ENCODE measurements at regions not wholly inside any gene's neighbourhood (a gene's known extent, or its start where the extent isn't known, plus 50 kb on each side); places are given as distances from the start of the nearest gene placed in this dataset.
"Not testable (repeated sequence)": the region's sequence is repeated elsewhere in the genome, so short reads cannot be mapped to it uniquely, and the experiment has no call there.

DNA sequence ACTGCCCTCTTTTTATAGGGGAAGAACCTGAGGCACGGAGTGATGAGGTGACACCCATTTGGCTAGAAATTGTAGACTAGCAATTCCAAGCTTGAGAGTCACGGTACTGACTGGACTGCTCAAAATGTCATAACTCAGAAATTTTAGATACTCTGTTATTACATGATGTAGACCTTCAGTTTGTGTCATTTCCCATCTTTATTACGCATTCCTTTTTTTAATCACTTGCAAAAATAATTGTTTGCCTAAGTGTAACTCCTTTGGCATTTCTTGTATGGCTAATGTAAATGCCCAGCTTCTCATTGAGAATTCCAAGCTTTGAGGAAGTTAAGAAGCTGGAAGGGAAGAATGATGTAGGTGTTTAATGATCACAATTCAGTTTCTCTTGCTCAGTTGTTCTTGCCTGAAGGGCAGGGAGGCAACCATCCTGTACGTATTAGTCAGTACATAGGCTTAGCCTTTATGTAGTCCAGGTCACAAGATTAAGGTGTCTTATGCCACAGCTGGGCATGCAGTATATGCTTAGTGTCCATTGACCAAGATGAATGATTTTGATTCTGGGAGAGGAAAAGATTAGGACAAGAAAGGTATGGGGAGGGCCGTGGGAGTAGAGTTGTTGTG is 68.2 kb upstream of the EVL start:
- H3K27ac ChIP-seq (ENCODE audit: insufficient read length, low read depth, low read length), result no peak overlapping the region
- H3K23ac ChIP-seq (ENCODE audit: insufficient read length, low read depth, low read length), result no peak overlapping the region
- no peak overlapping the region for H3K4ac ChIP-seq (ENCODE audit: low read depth, low read length)
- H3K79me2 ChIP-seq (ENCODE audit: insufficient read depth, low read length), result no peaks in the 10 kb centered on the region
- no peaks in the 10 kb centered on the region for H3K27me3 Mint-ChIP-seq (ENCODE audit: low read depth)
- no peak overlapping the region for H2BK12ac ChIP-seq (ENCODE audit: insufficient read length, low read depth, low read length)
- H2BK20ac ChIP-seq (ENCODE audit: low read depth, low read length, poor library complexity, severe bottlenecking), result no peak overlapping the region
- H4K8ac ChIP-seq (replicated peaks; ENCODE audit: insufficient read length, low read depth, low read length), result no peak overlapping the region
- H3K27me3 ChIP-seq (ENCODE audit: insufficient read depth, low read length), result no peaks in the 10 kb centered on the region
- TF ChIP-seq, protein P1, sequence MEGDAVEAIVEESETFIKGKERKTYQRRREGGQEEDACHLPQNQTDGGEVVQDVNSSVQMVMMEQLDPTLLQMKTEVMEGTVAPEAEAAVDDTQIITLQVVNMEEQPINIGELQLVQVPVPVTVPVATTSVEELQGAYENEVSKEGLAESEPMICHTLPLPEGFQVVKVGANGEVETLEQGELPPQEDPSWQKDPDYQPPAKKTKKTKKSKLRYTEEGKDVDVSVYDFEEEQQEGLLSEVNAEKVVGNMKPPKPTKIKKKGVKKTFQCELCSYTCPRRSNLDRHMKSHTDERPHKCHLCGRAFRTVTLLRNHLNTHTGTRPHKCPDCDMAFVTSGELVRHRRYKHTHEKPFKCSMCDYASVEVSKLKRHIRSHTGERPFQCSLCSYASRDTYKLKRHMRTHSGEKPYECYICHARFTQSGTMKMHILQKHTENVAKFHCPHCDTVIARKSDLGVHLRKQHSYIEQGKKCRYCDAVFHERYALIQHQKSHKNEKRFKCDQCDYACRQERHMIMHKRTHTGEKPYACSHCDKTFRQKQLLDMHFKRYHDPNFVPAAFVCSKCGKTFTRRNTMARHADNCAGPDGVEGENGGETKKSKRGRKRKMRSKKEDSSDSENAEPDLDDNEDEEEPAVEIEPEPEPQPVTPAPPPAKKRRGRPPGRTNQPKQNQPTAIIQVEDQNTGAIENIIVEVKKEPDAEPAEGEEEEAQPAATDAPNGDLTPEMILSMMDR (conservative IDR thresholded peaks at IDR 0.05), result no peak
- H3K14ac ChIP-seq (ENCODE audit: insufficient read depth, low read length), result no peak overlapping the region
- peaks cover 11 to 26% (median 20%) of the 10 kb centered on the region in 3 experiments for H3K36me3 Mint-ChIP-seq (ENCODE audit: insufficient read depth in 1 of 3, low read depth in 3 of 3)
- no peak overlapping the region for H2BK5ac ChIP-seq (ENCODE audit: insufficient read length, low read length)
- no peak overlapping the region for H3K4me2 ChIP-seq (ENCODE audit: insufficient read depth, insufficient read length, low read length)
- H3K4me1 Mint-ChIP-seq, result peaks cover 13 to 21% of the 10 kb centered on the region in 2 experiments
- H4K91ac ChIP-seq (ENCODE audit: insufficient read length, low read depth, low read length), result no peak overlapping the region
- no peak overlapping the region for H3K56ac ChIP-seq (ENCODE audit: insufficient read length, low read depth, low read length)
- H3K9me3 Mint-ChIP-seq, result peaks cover 12 to 29% of the 10 kb centered on the region in 2 experiments
- H2BK15ac ChIP-seq (ENCODE audit: low read depth, low read length), result no peak overlapping the region
- no peak for DNase-seq
- H3K79me1 ChIP-seq (ENCODE audit: insufficient read depth, low read depth, low read length, poor library complexity, severe bottlenecking), result peaks cover 7% of the 10 kb centered on the region
- no peaks in the 10 kb centered on the region for H3K4me1 ChIP-seq (ENCODE audit: insufficient read depth, low read length)
- no peak overlapping the region for H2BK120ac ChIP-seq (ENCODE audit: low read depth, low read length, poor library complexity, severe bottlenecking)
- H2AFZ ChIP-seq (ENCODE audit: low read length), result no peak overlapping the region
- no peak overlapping the region for H2AK5ac ChIP-seq (ENCODE audit: insufficient read length, low read length)
- no peak overlapping the region for H3K27ac Mint-ChIP-seq
- H3K9me3 ChIP-seq (ENCODE audit: control insufficient read depth, low read depth, low read length), result no peaks in the 10 kb centered on the region
- H3K4me3 Mint-ChIP-seq, result no peak overlapping the region
- 100% methylated on average over 1 of the region's 5 CpGs for WGBS (ENCODE audit: extremely low coverage, insufficient read length, low lambda C conversion rate)
- no peak overlapping the region for H3T11ph ChIP-seq (ENCODE audit: low read length)
- no peak overlapping the region for H4K5ac ChIP-seq (ENCODE audit: insufficient read length, low read depth, low read length)
- H3K18ac ChIP-seq (ENCODE audit: insufficient read length, low read depth, low read length), result no peak overlapping the region
- no peaks in the 10 kb centered on the region for H3K23me2 ChIP-seq (ENCODE audit: insufficient read length, low read depth, low read length, poor library complexity, severe bottlenecking)
- H3K9ac ChIP-seq (ENCODE audit: extremely low read depth, insufficient read length, low read length), result no peak overlapping the region
- H4K20me1 ChIP-seq (ENCODE audit: control insufficient read depth, insufficient read depth, insufficient read length), result no peaks in the 10 kb centered on the region

GRCh38 chr14:100000398-100000797 is 64.8 kb upstream of the EVL start:
- not testable (repeated sequence) for H2BK120ac ChIP-seq (ENCODE audit: low read depth, low read length, poor library complexity, severe bottlenecking); H2BK20ac ChIP-seq (ENCODE audit: low read depth, low read length, poor library complexity, severe bottlenecking); H4K8ac ChIP-seq (replicated peaks; ENCODE audit: insufficient read length, low read depth, low read length); H3K79me1 ChIP-seq (ENCODE audit: insufficient read depth, low read depth, low read length, poor library complexity, severe bottlenecking); H3K56ac ChIP-seq (ENCODE audit: insufficient read length, low read depth, low read length); H4K91ac ChIP-seq (ENCODE audit: insufficient read length, low read depth, low read length); H2BK5ac ChIP-seq (ENCODE audit: insufficient read length, low read length); H3K18ac ChIP-seq (ENCODE audit: insufficient read length, low read depth, low read length); H3K27ac ChIP-seq (ENCODE audit: insufficient read length, low read depth, low read length); H4K20me1 ChIP-seq (ENCODE audit: control insufficient read depth, insufficient read depth, insufficient read length); H3K14ac ChIP-seq (ENCODE audit: insufficient read depth, low read length); H2AFZ ChIP-seq (ENCODE audit: low read length); H3T11ph ChIP-seq (ENCODE audit: low read length); H3K23ac ChIP-seq (ENCODE audit: insufficient read length, low read depth, low read length); H3K9me3 ChIP-seq (ENCODE audit: control insufficient read depth, low read depth, low read length); H3K27me3 Mint-ChIP-seq (ENCODE audit: low read depth); H2AK5ac ChIP-seq (ENCODE audit: insufficient read length, low read length); H2BK12ac ChIP-seq (ENCODE audit: insufficient read length, low read depth, low read length); H3K4me3 Mint-ChIP-seq; H3K27ac Mint-ChIP-seq; H2BK15ac ChIP-seq (ENCODE audit: low read depth, low read length); H3K27me3 ChIP-seq (ENCODE audit: insufficient read depth, low read length); DNase-seq; H3K23me2 ChIP-seq (ENCODE audit: insufficient read length, low read depth, low read length, poor library complexity, severe bottlenecking); H3K79me2 ChIP-seq (ENCODE audit: insufficient read depth, low read length); H3K4me1 ChIP-seq (ENCODE audit: insufficient read depth, low read length); H4K5ac ChIP-seq (ENCODE audit: insufficient read length, low read depth, low read length); H3K4me2 ChIP-seq (ENCODE audit: insufficient read depth, insufficient read length, low read length); H3K4ac ChIP-seq (ENCODE audit: low read depth, low read length); H3K9ac ChIP-seq (ENCODE audit: extremely low read depth, insufficient read length, low read length)
- Mint-ChIP-seq H3K36me3 (ENCODE audit: insufficient read depth in 1 of 3, low read depth in 3 of 3) (peaks cover 26 to 47% (median 30%) of the 10 kb centered on the region in 3 experiments), H3K4me1 (peaks cover 10 to 17% of the 10 kb centered on the region in 2 experiments), H3K9me3 (peaks cover 38 to 49% of the 10 kb centered on the region in 2 experiments)
- WGBS (ENCODE audit: extremely low coverage, insufficient read length, low lambda C conversion rate), result no CpG with 5 or more reads among the region's 15 CpGs
